IPS-20b (cell line): ENCODE measurements at regions not wholly inside any gene's neighbourhood (a gene's known extent, or its start where the extent isn't known, plus 50 kb on each side); places are given as distances from the start of the nearest gene placed in this dataset.

ENCODE experiments used
- H3K27ac ChIP-seq: one replicate; pipeline ENCODE4 v1.5.1; 2013; ENCODE audit warnings: low read length
- H3K27me3 ChIP-seq: 2 replicates; pipeline ENCODE4 v1.6.1; 2013; ENCODE audit warnings: mild to moderate bottlenecking, low read length, inconsistent platforms; ENCODE audit not compliant: insufficient read depth
- H3K36me3 ChIP-seq: 2 replicates; pipeline ENCODE4 v1.6.1; 2013; ENCODE audit warnings: low read depth, mild to moderate bottlenecking, inconsistent platforms, low read length, moderate library complexity; ENCODE audit not compliant: insufficient read depth
- H3K4me1 ChIP-seq: 2 replicates; pipeline ENCODE4 v1.6.1; 2013; ENCODE audit warnings: mild to moderate bottlenecking, control low read depth, inconsistent platforms, low read length, moderate library complexity; ENCODE audit not compliant: insufficient read depth
- H3K4me3 ChIP-seq: 2 replicates; pipeline ENCODE4 v1.5.1; 2013; ENCODE audit warnings: mild to moderate bottlenecking, low read length, inconsistent platforms
- H3K9ac ChIP-seq: 2 replicates; pipeline ENCODE4 v1.6.1; 2013; ENCODE audit warnings: low read depth, mild to moderate bottlenecking, inconsistent platforms, low read length, moderate library complexity
- H3K9me3 ChIP-seq: 2 replicates; pipeline ENCODE4 v1.6.1; 2013; ENCODE audit warnings: mild to moderate bottlenecking, low read depth, low read length, inconsistent platforms; ENCODE audit not compliant: insufficient read depth

DNA sequence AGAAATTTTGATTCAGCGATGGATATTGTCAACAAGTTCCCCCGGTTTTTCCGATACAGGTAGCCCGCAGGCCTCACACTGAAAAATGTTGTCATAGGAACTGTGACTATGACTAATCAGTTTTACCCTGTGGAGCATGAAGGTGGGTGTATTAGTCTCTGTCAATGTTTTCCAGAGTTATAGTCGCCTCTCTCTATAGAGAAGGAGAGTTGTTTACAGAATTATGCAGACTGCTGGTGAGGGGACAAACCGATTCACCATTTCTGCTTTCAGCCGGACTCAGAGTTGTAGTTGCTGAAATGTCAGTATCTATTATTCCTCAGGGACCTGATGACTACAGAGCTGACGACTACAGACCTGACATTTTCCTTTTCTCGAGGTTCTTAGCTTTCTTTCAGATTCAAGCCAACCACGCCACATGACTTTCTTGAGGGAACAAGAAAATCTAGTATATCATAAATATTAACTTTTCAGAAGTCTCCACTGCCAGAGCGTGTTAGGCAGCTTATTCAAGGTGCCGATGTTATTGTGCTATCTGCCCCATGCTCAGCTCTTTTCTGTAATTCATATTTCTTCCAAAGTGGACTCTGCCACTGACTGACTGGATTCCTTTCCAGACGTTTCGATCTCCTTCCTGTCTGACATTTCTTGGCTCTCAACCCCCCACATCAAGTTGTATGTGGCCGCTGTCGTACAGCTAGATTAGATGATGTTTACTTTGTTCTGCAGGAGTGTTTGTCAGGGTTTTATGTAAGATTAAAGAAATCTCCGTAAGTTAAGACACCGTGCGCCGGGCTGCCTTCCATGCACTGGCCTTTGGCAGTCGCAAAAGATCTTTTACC lies 178.1 kb downstream of the FGF1 start:
- H3K4me1 ChIP-seq, result peaks cover 6% of the 10 kb centered on the region; the same call in 1 of the 2 replicates
- no peak overlapping the region for H3K27ac ChIP-seq
- H3K9me3 ChIP-seq, result no peaks in the 10 kb centered on the region

DNA sequence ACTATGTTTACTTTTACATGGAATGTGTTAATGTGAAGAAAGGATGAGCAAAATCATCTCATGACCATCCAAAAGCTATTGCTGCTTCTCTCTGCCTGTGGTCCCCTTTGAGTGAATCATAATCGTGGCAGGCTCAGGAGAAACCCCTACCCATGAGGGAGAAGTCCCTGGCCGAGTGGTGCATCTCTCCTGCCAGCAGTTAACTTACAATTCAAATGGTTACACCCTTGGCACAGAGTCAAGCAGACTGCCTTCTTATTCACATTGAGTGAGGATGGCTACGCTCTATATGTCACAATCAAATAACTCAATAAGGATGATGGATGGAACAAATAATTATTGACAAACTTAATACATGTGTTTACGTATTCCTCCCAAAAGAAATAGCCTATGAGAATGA lies 179.1 kb downstream of the FGF1 start:
- H3K4me1 ChIP-seq, result peaks cover 6% of the 10 kb centered on the region; the same call in 1 of the 2 replicates
- no peak overlapping the region for H3K27ac ChIP-seq
- no peaks in the 10 kb centered on the region for H3K36me3 ChIP-seq
- H3K9me3 ChIP-seq, result no peaks in the 10 kb centered on the region
- no peak overlapping the region for H3K9ac ChIP-seq
- H3K27me3 ChIP-seq, result no peaks in the 10 kb centered on the region
- H3K4me3 ChIP-seq, result no peak overlapping the region

More for the DNA sequence above, 178.1 kb downstream of the FGF1 start:
- H3K36me3 ChIP-seq, result no peaks in the 10 kb centered on the region
- no peaks in the 10 kb centered on the region for H3K27me3 ChIP-seq
- H3K9ac ChIP-seq, result no peak overlapping the region
- no peak overlapping the region for H3K4me3 ChIP-seq

DNA sequence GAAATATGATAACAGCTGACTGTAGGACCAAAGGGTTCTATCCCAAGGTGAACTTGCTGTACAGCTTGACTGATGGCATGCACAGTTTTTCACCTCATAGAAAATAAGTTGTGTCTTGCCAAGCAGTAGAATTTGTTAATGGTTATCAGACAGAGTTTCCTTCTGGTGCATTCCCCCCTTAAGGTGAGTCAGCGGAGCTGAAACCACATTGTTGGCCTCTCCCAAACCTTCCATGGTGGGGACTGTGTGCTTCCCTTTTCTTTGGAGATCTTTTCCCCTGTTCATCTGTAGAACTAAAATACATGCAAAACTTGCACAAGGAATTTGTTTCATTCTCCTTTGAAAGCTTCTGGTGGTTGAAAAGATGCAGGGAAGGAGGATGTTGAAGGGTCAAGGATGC lies 179.8 kb downstream of the FGF1 start:
- Histone ChIP-seq H3K27ac (no peak overlapping the region), H3K27me3 (no peaks in the 10 kb centered on the region), H3K4me3 (no peak overlapping the region), H3K9ac (no peak overlapping the region), H3K9me3 (no peaks in the 10 kb centered on the region), H3K36me3 (no peaks in the 10 kb centered on the region), H3K4me1 (peaks cover 6% of the 10 kb centered on the region; the same call in 1 of the 2 replicates)

GRCh38 chr5:142501890-142502289 lies 177.1 kb upstream of the SPRY4 start:
- H3K9me3 ChIP-seq, result no peaks in the 10 kb centered on the region
- peaks cover 7% of the 10 kb centered on the region for H3K4me1 ChIP-seq
- no peaks in the 10 kb centered on the region for H3K36me3 ChIP-seq
- H3K4me3 ChIP-seq, result no peak overlapping the region
- H3K9ac ChIP-seq, result no peak overlapping the region
- H3K27ac ChIP-seq, result no peak overlapping the region
- H3K27me3 ChIP-seq, result no peaks in the 10 kb centered on the region

GRCh38 chr5:142500227-142500905 lies 175.5 kb upstream of the SPRY4 start:
- no peak overlapping the region for H3K4me3 ChIP-seq
- H3K27ac ChIP-seq, result no peak overlapping the region
- H3K9ac ChIP-seq, result no peak overlapping the region
- H3K4me1 ChIP-seq, result peaks cover 7% of the 10 kb centered on the region
- H3K27me3 ChIP-seq, result no peaks in the 10 kb centered on the region
- no peaks in the 10 kb centered on the region for H3K36me3 ChIP-seq
- no peaks in the 10 kb centered on the region for H3K9me3 ChIP-seq

DNA sequence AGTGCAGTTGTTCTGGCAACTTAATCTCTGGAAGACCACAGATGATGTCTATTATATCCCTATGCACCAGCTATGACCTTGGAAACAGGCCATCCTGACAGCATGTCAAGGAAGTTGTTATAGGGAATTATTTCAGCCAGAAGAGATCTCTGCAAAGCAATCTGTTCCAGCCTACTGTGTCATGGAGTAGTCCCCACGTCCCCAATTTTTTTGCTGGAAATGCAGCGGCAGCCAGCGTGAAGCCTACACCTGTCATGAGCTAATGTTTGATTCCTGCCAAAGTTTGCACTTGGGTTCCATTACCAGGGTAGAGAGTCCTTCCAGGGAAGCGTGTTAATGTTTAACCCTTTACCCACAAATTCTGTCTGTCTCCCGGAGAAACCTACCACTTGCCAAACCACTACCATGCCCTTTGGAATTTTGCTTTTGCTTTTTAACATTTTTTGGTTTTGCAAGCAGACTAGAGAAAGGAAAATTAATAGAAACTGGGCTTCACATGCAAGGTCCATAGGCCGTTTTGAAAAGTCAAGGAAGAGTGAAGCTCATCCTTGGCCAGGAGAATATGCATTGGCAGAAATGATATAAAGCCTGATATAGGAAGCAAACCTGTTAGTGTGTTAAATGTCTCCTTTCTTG lies 174.9 kb upstream of the SPRY4 start:
- H3K9me3 ChIP-seq, result no peaks in the 10 kb centered on the region
- H3K9ac ChIP-seq, result no peak overlapping the region
- H3K27me3 ChIP-seq, result no peaks in the 10 kb centered on the region
- H3K27ac ChIP-seq, result no peak overlapping the region
- H3K4me1 ChIP-seq, result peaks cover 7% of the 10 kb centered on the region
- no peak overlapping the region for H3K4me3 ChIP-seq
- no peaks in the 10 kb centered on the region for H3K36me3 ChIP-seq

- Histone ChIP-seq H3K9me3 (no peaks in the 10 kb centered on the region), H3K4me1 (peaks cover 7% of the 10 kb centered on the region), H3K9ac (no peak overlapping the region), H3K36me3 (no peaks in the 10 kb centered on the region), H3K27me3 (no peaks in the 10 kb centered on the region), H3K4me3 (no peak overlapping the region), H3K27ac (no peak overlapping the region)
Observed at GRCh38 chr5:142498298-142498697, 173.5 kb upstream of the SPRY4 start.

DNA sequence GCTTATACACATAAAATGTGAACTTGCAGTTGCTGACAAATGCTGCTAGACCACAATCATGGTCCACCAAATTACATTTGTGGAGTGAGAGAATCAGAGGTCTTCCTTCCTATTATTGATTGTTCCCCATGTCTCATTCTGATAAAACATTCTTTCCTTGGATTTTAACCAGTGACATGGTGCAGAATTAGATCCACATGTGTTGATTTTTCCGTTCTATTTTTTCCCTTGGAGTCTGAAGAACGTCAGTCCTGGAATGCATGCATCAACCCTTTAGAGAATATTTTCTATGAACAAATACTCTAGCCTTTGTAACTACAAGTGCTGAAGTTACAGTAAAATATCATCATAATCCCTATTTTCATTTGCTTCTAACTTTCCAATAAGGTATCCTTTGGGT lies 170.7 kb upstream of the SPRY4 start:
- Histone ChIP-seq H3K27ac (no peak overlapping the region), H3K36me3 (no peaks in the 10 kb centered on the region), H3K27me3 (no peaks in the 10 kb centered on the region), H3K9ac (no peak overlapping the region), H3K9me3 (no peaks in the 10 kb centered on the region), H3K4me3 (no peak overlapping the region), H3K4me1 (peaks cover 22% of the 10 kb centered on the region)

DNA sequence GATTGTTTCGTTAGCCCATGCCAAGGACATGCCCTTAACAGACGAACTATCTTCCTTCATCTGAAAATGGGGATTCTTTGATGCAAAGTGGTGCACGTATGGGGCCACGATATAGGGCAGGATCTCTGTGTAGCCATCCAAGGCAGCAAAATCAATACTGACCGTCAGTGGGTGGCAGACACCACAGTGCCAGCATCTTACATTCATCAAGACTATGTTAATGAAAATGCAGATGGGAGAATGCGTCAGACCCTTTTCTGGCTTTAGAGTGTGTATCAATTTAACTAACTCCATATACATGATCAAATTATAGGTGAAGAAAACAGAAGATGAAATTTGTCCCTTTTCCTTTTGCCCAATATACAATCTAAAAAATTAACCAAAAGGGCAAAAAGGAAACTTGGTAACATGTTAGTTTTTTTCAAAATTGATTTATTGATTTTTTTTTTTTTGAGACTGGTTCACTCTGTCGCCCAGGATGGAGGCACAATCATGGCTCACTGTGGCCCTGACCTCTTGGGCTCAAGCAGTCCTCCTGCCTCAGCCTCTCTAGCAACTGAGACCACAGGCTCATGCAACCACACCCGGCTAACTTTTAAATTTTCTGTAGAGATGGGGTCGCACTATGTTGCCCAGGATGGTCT lies 169.2 kb upstream of the SPRY4 start:
- Histone ChIP-seq H3K4me1 (peaks cover 15% of the 10 kb centered on the region; the same call in 1 of the 2 replicates), H3K9me3 (no peaks in the 10 kb centered on the region), H3K27me3 (no peaks in the 10 kb centered on the region), H3K4me3 (no peak overlapping the region), H3K9ac (no peak overlapping the region), H3K27ac (no peak overlapping the region), H3K36me3 (no peaks in the 10 kb centered on the region)

DNA sequence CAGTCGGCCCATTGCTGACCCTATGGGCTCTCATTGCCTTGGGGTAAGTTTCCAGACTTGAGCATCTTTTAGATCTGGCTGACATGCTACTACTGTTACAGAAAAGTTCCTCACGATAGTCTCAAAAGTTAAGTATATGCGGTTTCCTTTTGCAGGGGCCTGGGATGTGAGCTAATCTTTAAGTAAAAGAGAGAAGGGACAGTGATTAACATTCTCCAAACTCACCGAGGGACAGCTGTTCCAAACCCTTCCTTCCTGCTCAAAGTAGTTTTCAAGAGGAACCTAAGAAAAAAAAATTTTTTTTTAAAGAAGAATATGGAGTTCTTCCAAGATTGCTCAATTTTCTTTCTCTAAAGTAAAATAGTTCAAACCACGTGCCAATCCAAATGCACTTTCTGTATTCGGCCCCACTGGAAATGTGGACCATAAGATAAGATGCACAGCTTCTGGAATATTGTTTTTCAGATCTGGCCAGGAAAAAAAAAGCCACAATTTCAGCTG lies 168.0 kb upstream of the SPRY4 start:
- no peak overlapping the region for H3K27ac ChIP-seq
- H3K4me1 ChIP-seq, result peaks cover 15% of the 10 kb centered on the region; the same call in 1 of the 2 replicates
- no peaks in the 10 kb centered on the region for H3K9me3 ChIP-seq
- H3K4me3 ChIP-seq, result no peak overlapping the region
- H3K9ac ChIP-seq, result peak overlapping the region; percentile 20; the same call in 1 of the 2 replicates
- no peaks in the 10 kb centered on the region for H3K27me3 ChIP-seq
- no peaks in the 10 kb centered on the region for H3K36me3 ChIP-seq

- Histone ChIP-seq H3K4me3 (no peak overlapping the region), H3K9me3 (no peaks in the 10 kb centered on the region), H3K9ac (peak overlapping the region; percentile 30; the same call in 1 of the 2 replicates), H3K27me3 (no peaks in the 10 kb centered on the region), H3K27ac (no peak overlapping the region), H3K36me3 (no peaks in the 10 kb centered on the region), H3K4me1 (peaks cover 15% of the 10 kb centered on the region; the same call in 1 of the 2 replicates)
Observed at GRCh38 chr5:142491679-142492078, 166.9 kb upstream of the SPRY4 start.
